ENCODE measurements at regions not wholly inside any gene's neighbourhood (a gene's known extent, or its start where the extent isn't known, plus 50 kb on each side); places are given as distances from the start of the nearest gene placed in this dataset.

- no peak overlapping the region for H3K27ac ChIP-seq (ENCODE audit: low read length)
- no CpG with 5 or more reads among the region's 2 CpGs for WGBS (ENCODE audit: insufficient coverage, insufficient read length)
- H3K4me1 ChIP-seq (ENCODE audit: control insufficient read depth, insufficient read depth, low read length), result no peaks in the 10 kb centered on the region; the same call in 1 of the 2 replicates
- no peaks in the 10 kb centered on the region for H3K9me3 ChIP-seq (ENCODE audit: control insufficient read depth, insufficient read depth, low read length)
- no peaks in the 10 kb centered on the region for H3K36me3 ChIP-seq (ENCODE audit: control insufficient read depth, insufficient read depth, low read length)
- H3K4me3 ChIP-seq (ENCODE audit: low read length), result no peak overlapping the region
- H3K27me3 ChIP-seq (ENCODE audit: control insufficient read depth, insufficient read depth, low read length), result no peaks in the 10 kb centered on the region
- no peak for DNase-seq (ENCODE audit: low read depth, low spot score)
These were observed 274.4 kb downstream of the LRIG3 start for GRCh38 chr12:58645946-58646345.

- Histone ChIP-seq H3K27me3 (ENCODE audit: control insufficient read depth, insufficient read depth, low read length) (no peaks in the 10 kb centered on the region), H3K4me1 (ENCODE audit: control insufficient read depth, insufficient read depth, low read length) (no peaks in the 10 kb centered on the region; the same call in 1 of the 2 replicates), H3K9me3 (ENCODE audit: control insufficient read depth, insufficient read depth, low read length) (no peaks in the 10 kb centered on the region), H3K27ac (ENCODE audit: low read length) (no peak overlapping the region), H3K36me3 (ENCODE audit: control insufficient read depth, insufficient read depth, low read length) (no peaks in the 10 kb centered on the region), H3K4me3 (ENCODE audit: low read length) (no peak overlapping the region)
- WGBS (ENCODE audit: insufficient coverage, insufficient read length), result no CpG with 5 or more reads among the region's 3 CpGs
- no peak for DNase-seq (ENCODE audit: low read depth, low spot score)
These were observed 272.8 kb downstream of the LRIG3 start for GRCh38 chr12:58647495-58647894.

- H3K9me3 ChIP-seq (ENCODE audit: control insufficient read depth, insufficient read depth, low read length), result no peaks in the 10 kb centered on the region
- no peaks in the 10 kb centered on the region for H3K36me3 ChIP-seq (ENCODE audit: control insufficient read depth, insufficient read depth, low read length)
- H3K4me1 ChIP-seq (ENCODE audit: control insufficient read depth, insufficient read depth, low read length), result no peaks in the 10 kb centered on the region; the same call in 1 of the 2 replicates
- no peaks in the 10 kb centered on the region for H3K27me3 ChIP-seq (ENCODE audit: control insufficient read depth, insufficient read depth, low read length)
- no peak for DNase-seq (ENCODE audit: low read depth, low spot score)
- H3K27ac ChIP-seq (ENCODE audit: low read length), result no peak overlapping the region
- H3K4me3 ChIP-seq (ENCODE audit: low read length), result no peak overlapping the region
- no CpG with 5 or more reads among the region's 4 CpGs for WGBS (ENCODE audit: insufficient coverage, insufficient read length)
These were observed 272.1 kb downstream of the LRIG3 start for GRCh38 chr12:58648176-58648575.

GRCh38 chr12:58651850-58652249 lies 268.5 kb downstream of the LRIG3 start:
- H3K4me3 ChIP-seq (ENCODE audit: low read length), result no peak overlapping the region
- WGBS (ENCODE audit: insufficient coverage, insufficient read length), result no CpG with 5 or more reads among the region's 3 CpGs
- H3K36me3 ChIP-seq (ENCODE audit: control insufficient read depth, insufficient read depth, low read length), result no peaks in the 10 kb centered on the region
- H3K27ac ChIP-seq (ENCODE audit: low read length), result no peak overlapping the region
- no peak for DNase-seq (ENCODE audit: low read depth, low spot score)
- H3K9me3 ChIP-seq (ENCODE audit: control insufficient read depth, insufficient read depth, low read length), result no peaks in the 10 kb centered on the region; the same call in 1 of the 2 replicates
- no peaks in the 10 kb centered on the region; the same call in 1 of the 2 replicates for H3K4me1 ChIP-seq (ENCODE audit: control insufficient read depth, insufficient read depth, low read length)
- H3K27me3 ChIP-seq (ENCODE audit: control insufficient read depth, insufficient read depth, low read length), result no peaks in the 10 kb centered on the region

- Histone ChIP-seq H3K4me3 (ENCODE audit: low read length) (no peak overlapping the region), H3K27me3 (ENCODE audit: control insufficient read depth, insufficient read depth, low read length) (no peaks in the 10 kb centered on the region), H3K4me1 (ENCODE audit: control insufficient read depth, insufficient read depth, low read length) (no peaks in the 10 kb centered on the region), H3K9me3 (ENCODE audit: control insufficient read depth, insufficient read depth, low read length) (no peaks in the 10 kb centered on the region; the same call in 1 of the 2 replicates), H3K36me3 (ENCODE audit: control insufficient read depth, insufficient read depth, low read length) (no peaks in the 10 kb centered on the region), H3K27ac (ENCODE audit: low read length) (no peak overlapping the region)
- WGBS (ENCODE audit: insufficient coverage, insufficient read length), result no CpG with 5 or more reads among the region's 2 CpGs
- no peak for DNase-seq (ENCODE audit: low read depth, low spot score)
These were observed 266.3 kb downstream of the LRIG3 start for GRCh38 chr12:58654021-58654420.

- no peak for DNase-seq (ENCODE audit: low read depth, low spot score)
- H3K27me3 ChIP-seq (ENCODE audit: control insufficient read depth, insufficient read depth, low read length), result no peaks in the 10 kb centered on the region
- H3K27ac ChIP-seq (ENCODE audit: low read length), result no peak overlapping the region
- no peaks in the 10 kb centered on the region for H3K4me1 ChIP-seq (ENCODE audit: control insufficient read depth, insufficient read depth, low read length)
- no peaks in the 10 kb centered on the region; the same call in 1 of the 2 replicates for H3K9me3 ChIP-seq (ENCODE audit: control insufficient read depth, insufficient read depth, low read length)
- H3K36me3 ChIP-seq (ENCODE audit: control insufficient read depth, insufficient read depth, low read length), result no peaks in the 10 kb centered on the region
- no peak overlapping the region for H3K4me3 ChIP-seq (ENCODE audit: low read length)
- no CpG with 5 or more reads among the region's 6 CpGs for WGBS (ENCODE audit: insufficient coverage, insufficient read length)
These were observed 264.9 kb downstream of the LRIG3 start for GRCh38 chr12:58655375-58655774.

- WGBS (ENCODE audit: insufficient coverage, insufficient read length), result no CpG with 5 or more reads among the region's 3 CpGs
- DNase-seq (ENCODE audit: low read depth, low spot score), result no peak
- H3K36me3 ChIP-seq (ENCODE audit: control insufficient read depth, insufficient read depth, low read length), result no peaks in the 10 kb centered on the region
- no peak overlapping the region for H3K4me3 ChIP-seq (ENCODE audit: low read length)
- H3K9me3 ChIP-seq (ENCODE audit: control insufficient read depth, insufficient read depth, low read length), result no peaks in the 10 kb centered on the region; the same call in 1 of the 2 replicates
- no peak overlapping the region for H3K27ac ChIP-seq (ENCODE audit: low read length)
- no peaks in the 10 kb centered on the region for H3K27me3 ChIP-seq (ENCODE audit: control insufficient read depth, insufficient read depth, low read length)
- H3K4me1 ChIP-seq (ENCODE audit: control insufficient read depth, insufficient read depth, low read length), result no peaks in the 10 kb centered on the region
These were observed 263.9 kb downstream of the LRIG3 start for GRCh38 chr12:58656254-58657009.

- H3K4me3 ChIP-seq (ENCODE audit: low read length), result no peak overlapping the region
- DNase-seq (ENCODE audit: low read depth, low spot score), result no peak
- no peaks in the 10 kb centered on the region; the same call in 1 of the 2 replicates for H3K9me3 ChIP-seq (ENCODE audit: control insufficient read depth, insufficient read depth, low read length)
- no peak overlapping the region for H3K27ac ChIP-seq (ENCODE audit: low read length)
- H3K36me3 ChIP-seq (ENCODE audit: control insufficient read depth, insufficient read depth, low read length), result no peaks in the 10 kb centered on the region
- H3K27me3 ChIP-seq (ENCODE audit: control insufficient read depth, insufficient read depth, low read length), result no peaks in the 10 kb centered on the region
- H3K4me1 ChIP-seq (ENCODE audit: control insufficient read depth, insufficient read depth, low read length), result no peaks in the 10 kb centered on the region
- no CpG with 5 or more reads among the region's 1 CpG for WGBS (ENCODE audit: insufficient coverage, insufficient read length)
These were observed 263.1 kb downstream of the LRIG3 start for GRCh38 chr12:58657190-58657589.

GRCh38 chr12:58665375-58665774 lies 254.9 kb downstream of the LRIG3 start:
- DNase-seq (ENCODE audit: low read depth, low spot score), result no peak
- Histone ChIP-seq H3K27me3 (ENCODE audit: control insufficient read depth, insufficient read depth, low read length) (no peaks in the 10 kb centered on the region), H3K36me3 (ENCODE audit: control insufficient read depth, insufficient read depth, low read length) (no peaks in the 10 kb centered on the region), H3K9me3 (ENCODE audit: control insufficient read depth, insufficient read depth, low read length) (no peaks in the 10 kb centered on the region), H3K27ac (ENCODE audit: low read length) (no peak overlapping the region), H3K4me3 (ENCODE audit: low read length) (no peak overlapping the region), H3K4me1 (ENCODE audit: control insufficient read depth, insufficient read depth, low read length) (peaks cover 1% of the 10 kb centered on the region; the same call in 1 of the 2 replicates)
- WGBS (ENCODE audit: insufficient coverage, insufficient read length), result no CpG with 5 or more reads among the region's 2 CpGs

- Histone ChIP-seq H3K4me1 (ENCODE audit: control insufficient read depth, insufficient read depth, low read length) (peaks cover 1% of the 10 kb centered on the region; the same call in 1 of the 2 replicates), H3K27ac (ENCODE audit: low read length) (no peak overlapping the region), H3K27me3 (ENCODE audit: control insufficient read depth, insufficient read depth, low read length) (no peaks in the 10 kb centered on the region), H3K36me3 (ENCODE audit: control insufficient read depth, insufficient read depth, low read length) (no peaks in the 10 kb centered on the region), H3K4me3 (ENCODE audit: low read length) (no peak overlapping the region), H3K9me3 (ENCODE audit: control insufficient read depth, insufficient read depth, low read length) (no peaks in the 10 kb centered on the region)
- WGBS (ENCODE audit: insufficient coverage, insufficient read length), result no CpG with 5 or more reads among the region's 3 CpGs
- no peak for DNase-seq (ENCODE audit: low read depth, low spot score)
These were observed 252.1 kb downstream of the LRIG3 start for GRCh38 chr12:58668233-58668632.

GRCh38 chr12:58668871-58669270 lies 251.4 kb downstream of the LRIG3 start:
- Histone ChIP-seq H3K27ac (ENCODE audit: low read length) (no peak overlapping the region), H3K27me3 (ENCODE audit: control insufficient read depth, insufficient read depth, low read length) (no peaks in the 10 kb centered on the region), H3K36me3 (ENCODE audit: control insufficient read depth, insufficient read depth, low read length) (no peaks in the 10 kb centered on the region), H3K9me3 (ENCODE audit: control insufficient read depth, insufficient read depth, low read length) (no peaks in the 10 kb centered on the region), H3K4me3 (ENCODE audit: low read length) (no peak overlapping the region), H3K4me1 (ENCODE audit: control insufficient read depth, insufficient read depth, low read length) (peaks cover 1% of the 10 kb centered on the region; the same call in 1 of the 2 replicates)
- WGBS (ENCODE audit: insufficient coverage, insufficient read length), result no CpG with 5 or more reads among the region's 1 CpG
- DNase-seq (ENCODE audit: low read depth, low spot score), result no peak
